Sigmoid colon (tissue), 6 donors: ENCODE measurements at regions not wholly inside any gene's neighbourhood (a gene's known extent, or its start where the extent isn't known, plus 50 kb on each side); places are given as distances from the start of the nearest gene placed in this dataset.
"Not testable (repeated sequence)": the region's sequence is repeated elsewhere in the genome, so short reads cannot be mapped to it uniquely, and the experiment has no call there.

Source experiments
- DNase-seq: peaks from one replicate; pipeline ENCODE4 v3.0.0-alpha.2; 2019
- H3K27ac ChIP-seq, 4 donors: fragments of 200-600 bp; sonication (generic); one replicate each; pipeline ENCODE4 v1.5.1; 2016 to 2019; ENCODE audit warnings: mild to moderate bottlenecking in 1 of 4
- H3K27me3 ChIP-seq, 3 donors: fragments of 200-600 bp; sonication (generic); one replicate each; pipeline ENCODE4 v1.5.1; 2019; ENCODE audit warnings: mild to moderate bottlenecking in 1 of 3
- H3K36me3 ChIP-seq, 4 donors: fragments of 200-600 bp; sonication (generic); one replicate each; pipeline ENCODE4 v1.5.1; 2016 to 2019
- H3K4me1 ChIP-seq, 4 donors: fragments of 200-600 bp; sonication (generic); one replicate each; pipeline ENCODE4 v1.5.1; 2017 to 2019
- H3K4me3 ChIP-seq, 4 donors: fragments of 200-600 bp; sonication (generic); one replicate each; pipeline ENCODE4 v1.5.1; 2017 to 2019; ENCODE audit warnings: mild to moderate bottlenecking in 2 of 4, moderate library complexity in 1 of 4
- H3K9me3 ChIP-seq, 4 donors: fragments of 200-600 bp in 3 of 4; sonication (generic) in 3 of 4; one replicate each; pipeline versions ENCODE4 v1.5.1 to v1.6.1; 2013 to 2019
- EP300 ChIP-seq, 4 donors: sonication (generic); formaldehyde crosslinking; IDR thresholded peaks; one replicate each; pipeline ENCODE4 v1.6.1; 2017; ENCODE audit warnings: antibody characterized with exemption in 4 of 4
- POLR2A ChIP-seq, 2 donors: fragments of 450-650 bp; IDR thresholded peaks; one replicate each; pipeline ENCODE4 v1.6.1; 2016; ENCODE audit warnings: antibody characterized with exemption in 2 of 2, mild to moderate bottlenecking in 2 of 2, moderate library complexity in 2 of 2
- POLR2AphosphoS5 ChIP-seq, 4 donors: sonication (generic); formaldehyde crosslinking; IDR thresholded peaks; one replicate each; pipeline ENCODE4 v1.6.1; 2017; ENCODE audit warnings: antibody characterized with exemption in 4 of 4
- WGBS, 2 donors: extraction: QIAGEN DNeasy Blood & Tissue Kit; methylation state at CpG; one replicate each; pipeline ENCODE4 v1.1.7; 2013; 5-methylcytosine and 5-hydroxymethylcytosine counted together
- intact Hi-C: fragments of 100-400 bp; cut with DNase I; formaldehyde crosslinking; loops from one replicate; pipeline ENCODE4 v1.15.1; 2023
- TF ChIP-seq, protein P1 (sequence below), 4 experiments: fragments of 450-650 bp in 3 of 4; fragments of 200-600 bp in 1 of 4; IDR thresholded peaks; one replicate each; pipeline ENCODE4 v1.5.1; 2016 to 2019; ENCODE audit warnings: antibody characterized with exemption in 4 of 4, mild to moderate bottlenecking in 3 of 4, moderate library complexity in 2 of 4
- donor health status: healthy with polysubstance abuse.
- donor health status: healthy.

DNA sequence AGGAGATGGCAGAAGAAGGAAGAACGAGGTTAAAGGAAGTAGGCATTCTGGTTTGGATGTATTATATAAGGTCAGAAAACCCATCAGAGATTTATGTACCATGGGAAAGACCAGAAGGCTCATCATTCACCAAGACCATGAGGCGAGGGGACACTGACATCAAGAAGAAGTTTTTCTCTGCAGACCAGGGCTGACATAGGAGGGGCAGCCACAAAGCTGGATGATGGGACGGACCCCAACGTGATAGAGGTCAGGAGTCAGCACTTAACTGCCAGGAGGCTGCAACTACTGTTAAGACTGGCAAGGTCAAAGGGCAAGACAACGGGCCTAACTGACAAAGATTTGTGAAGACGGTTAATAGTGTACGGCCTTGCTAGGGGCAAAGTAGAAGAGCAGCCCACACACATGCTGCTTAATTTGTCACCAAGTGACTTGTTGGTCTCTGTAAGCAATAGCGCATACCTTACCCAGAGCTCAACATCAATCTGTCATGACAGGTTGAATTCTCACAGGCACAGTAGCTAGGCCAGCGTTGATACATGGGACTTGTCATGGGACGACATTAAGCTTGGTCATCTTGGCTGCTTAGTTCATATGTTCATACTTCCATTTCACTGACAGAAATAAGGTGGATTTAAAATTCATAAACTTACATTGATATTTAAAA, 579.7 kb upstream of the CDH10 start:
- no peaks in the 10 kb centered on the region for H3K4me1 ChIP-seq
- intact Hi-C loops = no loop called here
- WGBS, 2 donors = 67 to 74% methylated on average over 10 of the region's 10 CpGs

DNA sequence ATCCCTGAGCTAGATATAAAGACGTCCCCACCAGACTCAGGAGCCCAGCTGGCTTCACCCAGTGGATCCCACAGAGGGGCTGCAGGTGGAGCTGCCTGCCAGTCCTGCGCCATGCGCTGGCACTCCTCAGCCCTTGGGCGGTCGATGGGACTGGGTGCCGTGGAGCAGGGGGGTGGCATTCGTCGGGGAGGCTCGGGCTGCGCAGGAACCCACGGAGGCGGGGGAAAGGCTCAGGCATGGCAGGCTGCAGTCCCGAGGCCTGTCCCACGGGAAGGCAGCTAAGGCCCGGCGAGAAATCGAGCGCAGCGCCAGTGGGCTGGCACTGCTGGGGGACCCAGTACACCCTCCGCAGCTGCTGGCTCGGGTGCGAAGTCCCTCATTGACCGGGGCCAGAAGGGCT, 555.1 kb upstream of the CDH10 start:
- DNase-seq, H3K4me1 ChIP-seq, intact Hi-C loops, H3K9me3 ChIP-seq, H3K4me3 ChIP-seq, H3K27me3 ChIP-seq, H3K27ac ChIP-seq, H3K36me3 ChIP-seq: not testable (repeated sequence)
- 95 to 96% methylated on average over 23 of the region's 23 CpGs for WGBS, 2 donors

More for the DNA sequence above, 579.7 kb upstream of the CDH10 start:
- H3K4me3 ChIP-seq = no peak overlapping the region
- no peaks in the 10 kb centered on the region for H3K27me3 ChIP-seq
- TF ChIP-seq EP300 (IDR thresholded peaks at IDR 0.05) (no peak), POLR2AphosphoS5 (IDR thresholded peaks at IDR 0.05) (no peak), POLR2A (IDR thresholded peaks at IDR 0.05) (no peak)
- TF ChIP-seq, protein P1, sequence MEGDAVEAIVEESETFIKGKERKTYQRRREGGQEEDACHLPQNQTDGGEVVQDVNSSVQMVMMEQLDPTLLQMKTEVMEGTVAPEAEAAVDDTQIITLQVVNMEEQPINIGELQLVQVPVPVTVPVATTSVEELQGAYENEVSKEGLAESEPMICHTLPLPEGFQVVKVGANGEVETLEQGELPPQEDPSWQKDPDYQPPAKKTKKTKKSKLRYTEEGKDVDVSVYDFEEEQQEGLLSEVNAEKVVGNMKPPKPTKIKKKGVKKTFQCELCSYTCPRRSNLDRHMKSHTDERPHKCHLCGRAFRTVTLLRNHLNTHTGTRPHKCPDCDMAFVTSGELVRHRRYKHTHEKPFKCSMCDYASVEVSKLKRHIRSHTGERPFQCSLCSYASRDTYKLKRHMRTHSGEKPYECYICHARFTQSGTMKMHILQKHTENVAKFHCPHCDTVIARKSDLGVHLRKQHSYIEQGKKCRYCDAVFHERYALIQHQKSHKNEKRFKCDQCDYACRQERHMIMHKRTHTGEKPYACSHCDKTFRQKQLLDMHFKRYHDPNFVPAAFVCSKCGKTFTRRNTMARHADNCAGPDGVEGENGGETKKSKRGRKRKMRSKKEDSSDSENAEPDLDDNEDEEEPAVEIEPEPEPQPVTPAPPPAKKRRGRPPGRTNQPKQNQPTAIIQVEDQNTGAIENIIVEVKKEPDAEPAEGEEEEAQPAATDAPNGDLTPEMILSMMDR (IDR thresholded peaks at IDR 0.05) = no peak
- no peak for DNase-seq
- no peak overlapping the region for H3K27ac ChIP-seq
- H3K36me3 ChIP-seq = no peaks in the 10 kb centered on the region
- H3K9me3 ChIP-seq = no peaks in the 10 kb centered on the region

DNA sequence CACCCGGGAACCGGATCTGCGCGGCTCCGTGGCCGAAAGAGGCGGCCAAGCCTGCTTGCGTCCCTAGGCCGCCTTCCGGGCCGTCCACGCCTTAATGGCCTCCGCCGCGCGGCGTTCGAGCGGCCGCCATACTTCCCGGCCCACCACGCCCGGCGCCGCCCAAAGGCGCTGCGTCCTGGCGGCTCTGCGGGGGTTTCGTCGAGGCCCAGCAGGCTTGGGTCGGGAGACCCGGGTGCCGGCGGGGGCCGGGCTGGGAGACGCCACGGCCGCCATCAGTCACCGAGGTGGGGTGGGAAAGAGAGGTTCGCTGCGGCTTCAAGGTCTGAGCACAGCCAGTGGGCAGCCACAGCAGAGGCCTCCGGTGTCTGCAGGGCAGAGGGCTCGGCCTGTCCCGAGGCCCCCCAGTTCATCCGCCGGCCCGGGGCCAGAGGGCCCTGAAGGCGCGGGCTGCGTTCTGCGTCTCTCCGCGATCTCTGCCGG, 545.8 kb upstream of the CDH10 start:
- DNase-seq = no peak
- H3K27me3 ChIP-seq = no peaks in the 10 kb centered on the region
- no peaks in the 10 kb centered on the region for H3K36me3 ChIP-seq
- 95% methylated on average over 55 of the region's 55 CpGs for WGBS, 2 donors
- intact Hi-C loops = no loop called here
- H3K4me1 ChIP-seq = no peaks in the 10 kb centered on the region
- peaks cover 0 to 3% (median 0%) of the 10 kb centered on the region in 4 donors for H3K9me3 ChIP-seq
- H3K27ac ChIP-seq = no peak overlapping the region
- TF ChIP-seq, protein P1 (IDR thresholded peaks at IDR 0.05) = no peak
- TF ChIP-seq POLR2AphosphoS5 (IDR thresholded peaks at IDR 0.05) (no peak), EP300 (IDR thresholded peaks at IDR 0.05) (no peak), POLR2A (IDR thresholded peaks at IDR 0.05) (no peak)
- H3K4me3 ChIP-seq = no peak overlapping the region

DNA sequence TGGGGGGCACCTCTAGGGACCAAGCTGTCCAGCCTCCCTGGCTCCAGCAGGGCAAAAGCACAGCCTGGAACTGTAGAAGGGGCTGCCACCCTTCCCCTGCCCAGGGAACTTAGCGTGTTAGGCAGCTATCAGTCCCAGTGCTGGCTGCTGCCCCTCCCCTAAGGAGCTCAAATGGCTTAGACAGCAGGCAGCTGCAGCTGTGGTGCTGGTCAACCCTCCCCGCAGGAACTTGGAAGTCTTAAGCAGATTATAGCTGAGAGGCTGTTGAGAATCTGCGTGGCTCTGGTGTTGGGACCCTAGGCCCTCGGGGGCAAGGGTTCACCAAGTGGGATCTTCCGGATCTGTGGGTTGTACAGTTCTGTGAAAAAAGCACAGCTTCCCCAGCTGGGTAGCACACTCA, 536.5 kb upstream of the CDH10 start:
- no peak for TF ChIP-seq POLR2A (IDR thresholded peaks at IDR 0.05)
- TF ChIP-seq POLR2AphosphoS5 (IDR thresholded peaks at IDR 0.05) = no peak
- TF ChIP-seq, protein P1 (IDR thresholded peaks at IDR 0.05) = no peak
- no peak for TF ChIP-seq EP300 (IDR thresholded peaks at IDR 0.05)
- H3K27me3 ChIP-seq = no peaks in the 10 kb centered on the region
- DNase-seq = no peak
- H3K9me3 ChIP-seq = peaks cover 0 to 6% (median 0%) of the 10 kb centered on the region in 4 donors
- no peaks in the 10 kb centered on the region for H3K4me1 ChIP-seq
- no peak overlapping the region for H3K4me3 ChIP-seq
- intact Hi-C loops = no loop called here
- no peak overlapping the region for H3K27ac ChIP-seq
- H3K36me3 ChIP-seq = no peaks in the 10 kb centered on the region
- 86 to 88% methylated on average over 5 of the region's 5 CpGs for WGBS, 2 donors

DNA sequence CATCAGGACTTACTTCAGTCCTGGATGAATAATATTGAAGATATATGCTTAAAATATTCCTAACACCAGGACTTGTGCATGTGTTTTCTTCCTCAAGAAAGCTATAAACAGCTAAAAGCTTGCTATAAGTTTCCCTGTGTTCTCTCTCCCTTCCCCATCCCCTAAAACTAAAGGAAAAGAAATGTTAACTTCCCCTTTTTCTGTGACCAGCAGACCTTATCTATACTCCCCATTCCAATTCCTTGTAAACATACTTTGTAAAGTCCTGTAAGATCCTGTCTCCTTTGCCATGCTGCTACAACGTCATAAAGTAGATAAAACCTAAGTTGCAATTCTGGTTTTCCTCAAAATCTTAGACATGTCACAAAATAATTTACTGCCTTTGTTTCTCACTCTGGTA, 517.8 kb upstream of the CDH10 start:
- H3K4me3 ChIP-seq, intact Hi-C loops, H3K36me3 ChIP-seq, H3K27ac ChIP-seq, H3K4me1 ChIP-seq, H3K27me3 ChIP-seq, H3K9me3 ChIP-seq, DNase-seq: not testable (repeated sequence)
- 0 to 7% methylated on average over 1 of the region's 1 CpG for WGBS, 2 donors

DNA sequence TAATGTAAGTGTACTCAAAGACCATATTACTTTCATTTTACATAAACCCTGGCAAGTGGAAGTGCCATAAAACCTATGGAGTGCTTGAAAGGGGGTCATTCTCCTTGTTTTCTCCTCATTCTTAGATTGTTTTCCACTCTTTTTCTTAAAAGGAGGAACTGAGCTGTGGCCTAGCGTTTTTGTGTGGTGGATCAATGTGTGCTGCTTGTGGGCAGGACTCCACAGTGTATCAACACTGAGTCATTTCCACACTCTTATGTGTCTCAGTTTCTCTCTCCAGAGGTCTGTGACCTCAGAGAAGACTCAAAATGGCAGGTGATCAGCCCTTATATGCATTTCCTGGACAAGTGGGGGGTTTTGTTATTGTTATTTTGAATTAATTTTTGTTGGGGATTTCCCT, 516.1 kb upstream of the CDH10 start:
- WGBS, 2 donors = 82 to 89% methylated on average over 1 of the region's 1 CpG
- no peak overlapping the region for H3K4me3 ChIP-seq
- no peaks in the 10 kb centered on the region for H3K36me3 ChIP-seq
- H3K4me1 ChIP-seq = no peaks in the 10 kb centered on the region
- H3K27ac ChIP-seq = no peak overlapping the region
- intact Hi-C loops = no loop called here
- TF ChIP-seq POLR2AphosphoS5 (IDR thresholded peaks at IDR 0.05) (no peak), EP300 (IDR thresholded peaks at IDR 0.05) (no peak), POLR2A (IDR thresholded peaks at IDR 0.05) (no peak)
- TF ChIP-seq, protein P1 (IDR thresholded peaks at IDR 0.05) = no peak
- no peaks in the 10 kb centered on the region for H3K27me3 ChIP-seq
- DNase-seq = no peak
- no peaks in the 10 kb centered on the region for H3K9me3 ChIP-seq
